ENCODE measurements at regions not wholly inside any gene's neighbourhood (a gene's known extent, or its start where the extent isn't known, plus 50 kb on each side); places are given as distances from the start of the nearest gene placed in this dataset.

- Histone ChIP-seq H3K36me3 (ENCODE audit: control insufficient read depth, insufficient read depth, low read length) (no peaks in the 10 kb centered on the region), H3K27ac (ENCODE audit: low read length) (no peak overlapping the region), H3K9me3 (ENCODE audit: control insufficient read depth, insufficient read depth, low read length) (peaks cover 4% of the 10 kb centered on the region), H3K27me3 (ENCODE audit: control insufficient read depth, insufficient read depth, low read length) (no peaks in the 10 kb centered on the region), H3K4me3 (ENCODE audit: low read length) (no peak overlapping the region), H3K4me1 (ENCODE audit: control insufficient read depth, insufficient read depth, low read length) (no peaks in the 10 kb centered on the region)
- intact Hi-C loops (cut with micrococcal nuclease), result no loop called here
- Mint-ChIP-seq H3K36me3 (no peaks in the 10 kb centered on the region), H3K27ac (no peak overlapping the region), H3K4me3 (no peak overlapping the region), H3K27me3 (ENCODE audit: low read depth in 2 of 2) (no peaks in the 10 kb centered on the region), H3K9me3 (peaks cover 21 to 29% of the 10 kb centered on the region in 2 donors), H3K4me1 (no peaks in the 10 kb centered on the region)
- TF ChIP-seq CTCF (IDR thresholded peaks at IDR 0.05), result no peak
- 96% methylated on average over 4 of the region's 4 CpGs for WGBS (ENCODE audit: insufficient coverage)
- no peak for ATAC-seq
- no peak for DNase-seq
Observed at GRCh38 chr2:22499082-22499839, 885.7 kb upstream of the KLHL29 start.

GRCh38 chr2:22500555-22500935 is 884.4 kb upstream of the KLHL29 start:
- no peak for TF ChIP-seq CTCF (IDR thresholded peaks at IDR 0.05)
- 76% methylated on average over 1 of the region's 1 CpG for WGBS (ENCODE audit: insufficient coverage)
- Histone ChIP-seq H3K4me1 (ENCODE audit: control insufficient read depth, insufficient read depth, low read length) (no peaks in the 10 kb centered on the region), H3K27ac (ENCODE audit: low read length) (no peak overlapping the region), H3K9me3 (ENCODE audit: control insufficient read depth, insufficient read depth, low read length) (peaks cover 4% of the 10 kb centered on the region), H3K4me3 (ENCODE audit: low read length) (no peak overlapping the region), H3K36me3 (ENCODE audit: control insufficient read depth, insufficient read depth, low read length) (no peaks in the 10 kb centered on the region), H3K27me3 (ENCODE audit: control insufficient read depth, insufficient read depth, low read length) (no peaks in the 10 kb centered on the region)
- no peak for ATAC-seq
- Mint-ChIP-seq H3K27ac (no peak overlapping the region), H3K36me3 (no peaks in the 10 kb centered on the region), H3K4me3 (no peak overlapping the region), H3K9me3 (peaks cover 18 to 31% of the 10 kb centered on the region in 2 donors), H3K27me3 (ENCODE audit: low read depth in 2 of 2) (no peaks in the 10 kb centered on the region), H3K4me1 (no peaks in the 10 kb centered on the region)
- intact Hi-C loops (cut with micrococcal nuclease), result no loop called here
- DNase-seq, result no peak

GRCh38 chr2:22501851-22502250 is 883.1 kb upstream of the KLHL29 start:
- Histone ChIP-seq H3K36me3 (ENCODE audit: control insufficient read depth, insufficient read depth, low read length) (no peaks in the 10 kb centered on the region), H3K27me3 (ENCODE audit: control insufficient read depth, insufficient read depth, low read length) (no peaks in the 10 kb centered on the region), H3K4me3 (ENCODE audit: low read length) (no peak overlapping the region), H3K4me1 (ENCODE audit: control insufficient read depth, insufficient read depth, low read length) (no peaks in the 10 kb centered on the region), H3K27ac (ENCODE audit: low read length) (no peak overlapping the region), H3K9me3 (ENCODE audit: control insufficient read depth, insufficient read depth, low read length) (peaks cover 4% of the 10 kb centered on the region)
- Mint-ChIP-seq H3K9me3 (peaks cover 17 to 30% of the 10 kb centered on the region in 2 donors), H3K4me3 (no peak overlapping the region), H3K27ac (no peak overlapping the region), H3K4me1 (no peaks in the 10 kb centered on the region), H3K36me3 (no peaks in the 10 kb centered on the region), H3K27me3 (ENCODE audit: low read depth in 2 of 2) (no peaks in the 10 kb centered on the region)
- ATAC-seq (no peak), DNase-seq (no peak)
- intact Hi-C loops (cut with micrococcal nuclease), result no loop called here
- 86% methylated on average over 1 of the region's 2 CpGs for WGBS (ENCODE audit: insufficient coverage)
- TF ChIP-seq CTCF (IDR thresholded peaks at IDR 0.05), result no peak

- H3K27me3 Mint-ChIP-seq (ENCODE audit: low read depth in 2 of 2), result no peaks in the 10 kb centered on the region
Observed at GRCh38 chr2:22513563-22513962, 871.4 kb upstream of the KLHL29 start.

More at GRCh38 chr2:22513563-22513962, 871.4 kb upstream of the KLHL29 start:
- DNase-seq (no peak), ATAC-seq (no peak)
- Histone ChIP-seq H3K4me3 (ENCODE audit: low read length) (no peak overlapping the region), H3K36me3 (ENCODE audit: control insufficient read depth, insufficient read depth, low read length) (no peaks in the 10 kb centered on the region), H3K27ac (ENCODE audit: low read length) (no peak overlapping the region), H3K9me3 (ENCODE audit: control insufficient read depth, insufficient read depth, low read length) (no peaks in the 10 kb centered on the region), H3K4me1 (ENCODE audit: control insufficient read depth, insufficient read depth, low read length) (no peaks in the 10 kb centered on the region), H3K27me3 (ENCODE audit: control insufficient read depth, insufficient read depth, low read length) (no peaks in the 10 kb centered on the region)
- no peak overlapping the region for H3K4me3 Mint-ChIP-seq
- no peak overlapping the region for H3K27ac Mint-ChIP-seq
- H3K36me3 Mint-ChIP-seq, result no peaks in the 10 kb centered on the region
- H3K4me1 Mint-ChIP-seq, result no peaks in the 10 kb centered on the region
- TF ChIP-seq CTCF (IDR thresholded peaks at IDR 0.05), result no peak
- intact Hi-C loops (cut with micrococcal nuclease), result no loop called here
- H3K9me3 Mint-ChIP-seq, result peaks cover 18 to 19% of the 10 kb centered on the region in 2 donors
- 85% methylated on average over 4 of the region's 4 CpGs for WGBS (ENCODE audit: insufficient coverage)
